ENCODE measurements at regions not wholly inside any gene's neighbourhood (a gene's known extent, or its start where the extent isn't known, plus 50 kb on each side); places are given as distances from the start of the nearest gene placed in this dataset.

- H3K27ac ChIP-seq (ENCODE audit: low read length), result no peak overlapping the region
- no peaks in the 10 kb centered on the region for H3K27me3 ChIP-seq (ENCODE audit: control insufficient read depth, insufficient read depth, low read length)
- no peak overlapping the region for H3K4me3 ChIP-seq (ENCODE audit: low read length)
- no peaks in the 10 kb centered on the region for H3K4me1 ChIP-seq (ENCODE audit: control insufficient read depth, low read depth, low read length)
- no peaks in the 10 kb centered on the region for H3K36me3 ChIP-seq (ENCODE audit: control insufficient read depth, low read depth, low read length)
- no peak overlapping the region for H3K9ac ChIP-seq (ENCODE audit: low read length)
- no peaks in the 10 kb centered on the region for H3K9me3 ChIP-seq (ENCODE audit: control insufficient read depth, low read depth, low read length)
Observed at GRCh38 chr13:62847520-62847919, 1431.9 kb upstream of the PCDH20 start.

GRCh38 chr13:62846302-62846701 lies 1430.7 kb upstream of the PCDH20 start:
- H3K36me3 ChIP-seq (ENCODE audit: control insufficient read depth, low read depth, low read length), result no peaks in the 10 kb centered on the region
- H3K4me3 ChIP-seq (ENCODE audit: low read length), result no peak overlapping the region
- no peak overlapping the region for H3K27ac ChIP-seq (ENCODE audit: low read length)
- H3K27me3 ChIP-seq (ENCODE audit: control insufficient read depth, insufficient read depth, low read length), result no peaks in the 10 kb centered on the region
- H3K9me3 ChIP-seq (ENCODE audit: control insufficient read depth, low read depth, low read length), result no peaks in the 10 kb centered on the region
- no peaks in the 10 kb centered on the region for H3K4me1 ChIP-seq (ENCODE audit: control insufficient read depth, low read depth, low read length)
- H3K9ac ChIP-seq (ENCODE audit: low read length), result no peak overlapping the region

GRCh38 chr13:62839338-62839737 lies 1423.7 kb upstream of the PCDH20 start:
- H3K9me3 ChIP-seq (ENCODE audit: control insufficient read depth, low read depth, low read length), result no peaks in the 10 kb centered on the region
- no peaks in the 10 kb centered on the region for H3K27me3 ChIP-seq (ENCODE audit: control insufficient read depth, insufficient read depth, low read length)
- no peak overlapping the region for H3K27ac ChIP-seq (ENCODE audit: low read length)
- no peak overlapping the region for H3K4me3 ChIP-seq (ENCODE audit: low read length)
- no peaks in the 10 kb centered on the region for H3K36me3 ChIP-seq (ENCODE audit: control insufficient read depth, low read depth, low read length)
- H3K9ac ChIP-seq (ENCODE audit: low read length), result no peak overlapping the region
- H3K4me1 ChIP-seq (ENCODE audit: control insufficient read depth, low read depth, low read length), result no peaks in the 10 kb centered on the region

- H3K27me3 ChIP-seq (ENCODE audit: control insufficient read depth, insufficient read depth, low read length), result no peaks in the 10 kb centered on the region
- no peaks in the 10 kb centered on the region for H3K9me3 ChIP-seq (ENCODE audit: control insufficient read depth, low read depth, low read length)
- no peaks in the 10 kb centered on the region for H3K36me3 ChIP-seq (ENCODE audit: control insufficient read depth, low read depth, low read length)
- H3K4me3 ChIP-seq (ENCODE audit: low read length), result no peak overlapping the region
- no peaks in the 10 kb centered on the region for H3K4me1 ChIP-seq (ENCODE audit: control insufficient read depth, low read depth, low read length)
- no peak overlapping the region for H3K27ac ChIP-seq (ENCODE audit: low read length)
- H3K9ac ChIP-seq (ENCODE audit: low read length), result no peak overlapping the region
Observed at GRCh38 chr13:62838929-62839328, 1423.3 kb upstream of the PCDH20 start.

- Histone ChIP-seq H3K27me3 (ENCODE audit: control insufficient read depth, insufficient read depth, low read length) (no peaks in the 10 kb centered on the region), H3K4me3 (ENCODE audit: low read length) (no peak overlapping the region), H3K36me3 (ENCODE audit: control insufficient read depth, low read depth, low read length) (no peaks in the 10 kb centered on the region), H3K9me3 (ENCODE audit: control insufficient read depth, low read depth, low read length) (no peaks in the 10 kb centered on the region), H3K27ac (ENCODE audit: low read length) (no peak overlapping the region), H3K9ac (ENCODE audit: low read length) (no peak overlapping the region), H3K4me1 (ENCODE audit: control insufficient read depth, low read depth, low read length) (no peaks in the 10 kb centered on the region)
Observed at GRCh38 chr13:62837895-62838294, 1422.2 kb upstream of the PCDH20 start.

GRCh38 chr13:62829486-62829885 lies 1413.8 kb upstream of the PCDH20 start:
- H3K4me3 ChIP-seq (ENCODE audit: low read length), result no peak overlapping the region

GRCh38 chr13:62799931-62800436 lies 1384.3 kb upstream of the PCDH20 start:
- no peak overlapping the region for H3K27ac ChIP-seq (ENCODE audit: low read length)

More at GRCh38 chr13:62829486-62829885, 1413.8 kb upstream of the PCDH20 start:
- Histone ChIP-seq H3K36me3 (ENCODE audit: control insufficient read depth, low read depth, low read length) (no peaks in the 10 kb centered on the region), H3K9ac (ENCODE audit: low read length) (no peak overlapping the region), H3K27ac (ENCODE audit: low read length) (no peak overlapping the region), H3K4me1 (ENCODE audit: control insufficient read depth, low read depth, low read length) (no peaks in the 10 kb centered on the region), H3K9me3 (ENCODE audit: control insufficient read depth, low read depth, low read length) (no peaks in the 10 kb centered on the region), H3K27me3 (ENCODE audit: control insufficient read depth, insufficient read depth, low read length) (no peaks in the 10 kb centered on the region)

GRCh38 chr13:62799038-62799535 lies 1383.4 kb upstream of the PCDH20 start:
- no peaks in the 10 kb centered on the region for H3K9me3 ChIP-seq (ENCODE audit: control insufficient read depth, low read depth, low read length)
- H3K4me3 ChIP-seq (ENCODE audit: low read length), result no peak overlapping the region
- no peak overlapping the region for H3K9ac ChIP-seq (ENCODE audit: low read length)
- no peaks in the 10 kb centered on the region for H3K36me3 ChIP-seq (ENCODE audit: control insufficient read depth, low read depth, low read length)
- H3K27me3 ChIP-seq (ENCODE audit: control insufficient read depth, insufficient read depth, low read length), result no peaks in the 10 kb centered on the region
- H3K27ac ChIP-seq (ENCODE audit: low read length), result no peak overlapping the region
- H3K4me1 ChIP-seq (ENCODE audit: control insufficient read depth, low read depth, low read length), result no peaks in the 10 kb centered on the region

More at GRCh38 chr13:62799931-62800436, 1384.3 kb upstream of the PCDH20 start:
- H3K9ac ChIP-seq (ENCODE audit: low read length), result no peak overlapping the region
- no peaks in the 10 kb centered on the region for H3K36me3 ChIP-seq (ENCODE audit: control insufficient read depth, low read depth, low read length)
- no peak overlapping the region for H3K4me3 ChIP-seq (ENCODE audit: low read length)
- no peaks in the 10 kb centered on the region for H3K9me3 ChIP-seq (ENCODE audit: control insufficient read depth, low read depth, low read length)
- H3K27me3 ChIP-seq (ENCODE audit: control insufficient read depth, insufficient read depth, low read length), result no peaks in the 10 kb centered on the region
- no peaks in the 10 kb centered on the region for H3K4me1 ChIP-seq (ENCODE audit: control insufficient read depth, low read depth, low read length)

- no peaks in the 10 kb centered on the region for H3K4me1 ChIP-seq (ENCODE audit: control insufficient read depth, low read depth, low read length)
- no peaks in the 10 kb centered on the region for H3K9me3 ChIP-seq (ENCODE audit: control insufficient read depth, low read depth, low read length)
- no peaks in the 10 kb centered on the region for H3K36me3 ChIP-seq (ENCODE audit: control insufficient read depth, low read depth, low read length)
- no peaks in the 10 kb centered on the region for H3K27me3 ChIP-seq (ENCODE audit: control insufficient read depth, insufficient read depth, low read length)
- H3K4me3 ChIP-seq (ENCODE audit: low read length), result no peak overlapping the region
- no peak overlapping the region for H3K9ac ChIP-seq (ENCODE audit: low read length)
- H3K27ac ChIP-seq (ENCODE audit: low read length), result no peak overlapping the region
Observed at GRCh38 chr13:62793850-62794249, 1378.2 kb upstream of the PCDH20 start.

GRCh38 chr13:62781866-62782265 lies 1366.2 kb upstream of the PCDH20 start:
- Histone ChIP-seq H3K9ac (ENCODE audit: low read length) (no peak overlapping the region), H3K36me3 (ENCODE audit: control insufficient read depth, low read depth, low read length) (no peaks in the 10 kb centered on the region), H3K27me3 (ENCODE audit: control insufficient read depth, insufficient read depth, low read length) (no peaks in the 10 kb centered on the region), H3K9me3 (ENCODE audit: control insufficient read depth, low read depth, low read length) (no peaks in the 10 kb centered on the region), H3K4me3 (ENCODE audit: low read length) (no peak overlapping the region), H3K4me1 (ENCODE audit: control insufficient read depth, low read depth, low read length) (peaks cover 5% of the 10 kb centered on the region), H3K27ac (ENCODE audit: low read length) (no peak overlapping the region)

GRCh38 chr13:62779161-62779560 lies 1363.5 kb upstream of the PCDH20 start:
- Histone ChIP-seq H3K9ac (ENCODE audit: low read length) (no peak overlapping the region), H3K36me3 (ENCODE audit: control insufficient read depth, low read depth, low read length) (no peaks in the 10 kb centered on the region), H3K27me3 (ENCODE audit: control insufficient read depth, insufficient read depth, low read length) (no peaks in the 10 kb centered on the region), H3K4me3 (ENCODE audit: low read length) (no peak overlapping the region), H3K27ac (ENCODE audit: low read length) (no peak overlapping the region), H3K4me1 (ENCODE audit: control insufficient read depth, low read depth, low read length) (peaks cover 5% of the 10 kb centered on the region), H3K9me3 (ENCODE audit: control insufficient read depth, low read depth, low read length) (no peaks in the 10 kb centered on the region)

GRCh38 chr13:62767473-62767872 lies 1351.8 kb upstream of the PCDH20 start:
- Histone ChIP-seq H3K27ac (ENCODE audit: low read length) (no peak overlapping the region), H3K9ac (ENCODE audit: low read length) (no peak overlapping the region), H3K36me3 (ENCODE audit: control insufficient read depth, low read depth, low read length) (no peaks in the 10 kb centered on the region), H3K27me3 (ENCODE audit: control insufficient read depth, insufficient read depth, low read length) (no peaks in the 10 kb centered on the region), H3K4me1 (ENCODE audit: control insufficient read depth, low read depth, low read length) (no peaks in the 10 kb centered on the region), H3K9me3 (ENCODE audit: control insufficient read depth, low read depth, low read length) (no peaks in the 10 kb centered on the region), H3K4me3 (ENCODE audit: low read length) (no peak overlapping the region)
